Karpas-422 (cell line): ENCODE measurements at regions not wholly inside any gene's neighbourhood (a gene's known extent, or its start where the extent isn't known, plus 50 kb on each side); places are given as distances from the start of the nearest gene placed in this dataset.

ENCODE experiments used
- DNase-seq: peaks from one replicate; pipeline ENCODE4 v3.0.0-alpha.2; 2015
- H2AFZ ChIP-seq: fragments of 200-600 bp; sonication (generic); 2 replicates; pipeline ENCODE4 v1.6.1; 2014; ENCODE audit warnings: antibody characterized with exemption, low read length, mixed read lengths
- H3K27ac ChIP-seq: fragments of 200-600 bp; sonication (generic); 2 replicates; pipeline ENCODE4 v1.5.1; 2014; ENCODE audit warnings: mild to moderate bottlenecking, low read length, moderate library complexity
- H3K27me3 ChIP-seq: fragments of 200-600 bp; sonication (generic); 2 replicates; pipeline ENCODE4 v1.6.1; 2014; ENCODE audit warnings: low read length, mixed read lengths
- H3K36me3 ChIP-seq: fragments of 200-600 bp; sonication (generic); 2 replicates; pipeline ENCODE4 v1.6.1; 2014; ENCODE audit warnings: low read length, mixed read lengths; ENCODE audit not compliant: insufficient read depth
- H3K4me1 ChIP-seq: fragments of 200-600 bp; sonication (generic); 2 replicates; pipeline ENCODE4 v1.6.1; 2014; ENCODE audit warnings: mild to moderate bottlenecking, low read length, mixed read lengths
- H3K4me2 ChIP-seq: fragments of 200-600 bp; sonication (generic); 2 replicates; pipeline ENCODE4 v1.6.1; 2014; ENCODE audit warnings: low read length, low read depth, mild to moderate bottlenecking; ENCODE audit not compliant: poor library complexity, severe bottlenecking
- H3K4me3 ChIP-seq: fragments of 200-600 bp; sonication (generic); 2 replicates; pipeline ENCODE4 v1.5.1; 2014; ENCODE audit warnings: mild to moderate bottlenecking, antibody characterized with exemption, low read length, mixed read lengths
- H3K79me2 ChIP-seq: fragments of 200-600 bp; sonication (generic); 2 replicates; pipeline ENCODE4 v1.6.1; 2014; ENCODE audit warnings: mild to moderate bottlenecking, low read length, mixed read lengths
- H3K9ac ChIP-seq: fragments of 200-600 bp; sonication (generic); 2 replicates; pipeline ENCODE4 v1.6.0; 2014; ENCODE audit warnings: low read length
- H3K9me2 ChIP-seq: fragments of 200-600 bp; sonication (generic), shearing (Covaris generic); replicated peaks from 2 replicates; pipeline ENCODE4 v1.6.0; 2014; ENCODE audit warnings: mild to moderate bottlenecking, low read length, moderate library complexity; ENCODE audit not compliant: insufficient read depth
- H3K9me3 ChIP-seq: fragments of 300-700, 200-600 bp; sonication (generic); 2 replicates; pipeline ENCODE4 v1.6.1; 2014; ENCODE audit warnings: low read length, mixed read lengths
- H4K20me1 ChIP-seq: fragments of 200-600 bp; sonication (generic); 2 replicates; pipeline ENCODE4 v1.6.1; 2014; ENCODE audit warnings: mild to moderate bottlenecking, antibody characterized with exemption, low read length, low read depth; ENCODE audit not compliant: insufficient read depth

- Histone ChIP-seq H3K36me3 (no peaks in the 10 kb centered on the region), H3K4me1 (no peaks in the 10 kb centered on the region), H3K79me2 (no peaks in the 10 kb centered on the region), H3K9me3 (no peaks in the 10 kb centered on the region), H3K27ac (no peak overlapping the region), H4K20me1 (no peaks in the 10 kb centered on the region), H3K4me2 (no peak overlapping the region), H3K4me3 (no peak overlapping the region), H2AFZ (no peak overlapping the region), H3K9me2 (no peaks in the 10 kb centered on the region), H3K27me3 (no peaks in the 10 kb centered on the region), H3K9ac (no peak overlapping the region)
- no peak for DNase-seq
These were observed 113.7 kb downstream of the WNT7A start for GRCh38 chr3:13766128-13766527.

- Histone ChIP-seq H3K27me3 (no peaks in the 10 kb centered on the region), H3K4me3 (no peak overlapping the region), H3K9me3 (no peaks in the 10 kb centered on the region), H2AFZ (no peak overlapping the region), H3K9me2 (no peaks in the 10 kb centered on the region), H3K79me2 (no peaks in the 10 kb centered on the region), H3K9ac (no peak overlapping the region), H4K20me1 (no peaks in the 10 kb centered on the region), H3K36me3 (no peaks in the 10 kb centered on the region), H3K27ac (no peak overlapping the region), H3K4me1 (no peaks in the 10 kb centered on the region), H3K4me2 (no peak overlapping the region)
- no peak for DNase-seq
These were observed 115.7 kb downstream of the WNT7A start for GRCh38 chr3:13764161-13764560.

DNA sequence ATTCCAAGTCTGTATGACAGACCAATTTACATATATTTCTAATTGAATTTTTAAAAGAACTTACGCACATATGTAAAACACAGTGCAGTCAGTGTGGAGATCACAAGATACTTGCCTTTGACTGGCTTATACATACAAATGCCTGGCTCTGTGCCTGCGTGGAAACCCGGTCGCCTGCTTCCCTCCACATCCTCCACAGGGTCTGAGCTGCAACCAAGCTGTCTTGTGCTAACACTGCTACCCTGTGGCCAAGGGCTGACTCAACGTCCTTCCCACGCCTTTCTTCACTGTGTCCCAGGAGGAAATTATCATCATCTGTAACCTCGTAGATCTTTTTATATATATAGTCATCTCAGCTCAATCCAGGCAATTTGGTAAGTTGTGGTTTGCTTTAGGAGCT, 117.0 kb downstream of the WNT7A start:
- H3K4me3 ChIP-seq: no peak overlapping the region
- H2AFZ ChIP-seq: no peak overlapping the region
- peak; percentile 46 for DNase-seq
- no peak overlapping the region for H3K9ac ChIP-seq
- H3K36me3 ChIP-seq: no peaks in the 10 kb centered on the region
- H3K4me2 ChIP-seq: no peak overlapping the region
- H3K9me2 ChIP-seq: no peaks in the 10 kb centered on the region
- no peaks in the 10 kb centered on the region for H3K79me2 ChIP-seq
- no peaks in the 10 kb centered on the region for H4K20me1 ChIP-seq
- no peak overlapping the region for H3K27ac ChIP-seq
- no peaks in the 10 kb centered on the region for H3K4me1 ChIP-seq
- H3K9me3 ChIP-seq: no peaks in the 10 kb centered on the region
- H3K27me3 ChIP-seq: no peaks in the 10 kb centered on the region

GRCh38 chr3:13750731-13751130, 129.1 kb downstream of the WNT7A start:
- Histone ChIP-seq H2AFZ (no peak overlapping the region), H3K27me3 (no peaks in the 10 kb centered on the region), H3K79me2 (no peaks in the 10 kb centered on the region), H3K36me3 (no peaks in the 10 kb centered on the region), H3K27ac (no peak overlapping the region), H3K4me3 (no peak overlapping the region), H3K9me2 (no peaks in the 10 kb centered on the region), H3K4me1 (no peaks in the 10 kb centered on the region), H4K20me1 (no peaks in the 10 kb centered on the region), H3K4me2 (no peak overlapping the region), H3K9ac (no peak overlapping the region), H3K9me3 (no peaks in the 10 kb centered on the region)
- DNase-seq: no peak

- H4K20me1 ChIP-seq: no peaks in the 10 kb centered on the region
- H3K4me2 ChIP-seq: no peak overlapping the region
- no peak overlapping the region for H3K27ac ChIP-seq
- H3K36me3 ChIP-seq: no peaks in the 10 kb centered on the region
- H3K27me3 ChIP-seq: no peaks in the 10 kb centered on the region
- no peaks in the 10 kb centered on the region for H3K79me2 ChIP-seq
- no peaks in the 10 kb centered on the region for H3K9me3 ChIP-seq
- no peaks in the 10 kb centered on the region for H3K4me1 ChIP-seq
- no peak overlapping the region for H3K4me3 ChIP-seq
- no peaks in the 10 kb centered on the region for H3K9me2 ChIP-seq
- H3K9ac ChIP-seq: no peak overlapping the region
- no peak overlapping the region for H2AFZ ChIP-seq
- DNase-seq: no peak
These were observed 129.7 kb downstream of the WNT7A start for GRCh38 chr3:13750215-13750614.

GRCh38 chr3:13749063-13749764, 130.7 kb downstream of the WNT7A start:
- H3K9ac ChIP-seq: no peak overlapping the region
- no peak overlapping the region for H2AFZ ChIP-seq
- H3K4me3 ChIP-seq: no peak overlapping the region
- H3K9me2 ChIP-seq: no peaks in the 10 kb centered on the region
- H3K36me3 ChIP-seq: no peaks in the 10 kb centered on the region
- no peaks in the 10 kb centered on the region for H3K79me2 ChIP-seq
- no peaks in the 10 kb centered on the region; the same call in 1 of the 2 replicates for H3K4me1 ChIP-seq
- no peaks in the 10 kb centered on the region for H3K27me3 ChIP-seq
- no peak for DNase-seq
- no peak overlapping the region for H3K4me2 ChIP-seq
- no peak overlapping the region for H3K27ac ChIP-seq
- no peaks in the 10 kb centered on the region for H4K20me1 ChIP-seq
- peaks cover 3% of the 10 kb centered on the region; the same call in 1 of the 2 replicates for H3K9me3 ChIP-seq

GRCh38 chr3:13748276-13748879, 131.5 kb downstream of the WNT7A start:
- Histone ChIP-seq H3K9me3 (peaks cover 4% of the 10 kb centered on the region; the same call in 1 of the 2 replicates), H3K36me3 (no peaks in the 10 kb centered on the region), H3K9me2 (no peaks in the 10 kb centered on the region), H3K4me2 (no peak overlapping the region), H3K4me1 (peaks cover 4% of the 10 kb centered on the region), H3K27me3 (no peaks in the 10 kb centered on the region), H3K79me2 (no peaks in the 10 kb centered on the region), H4K20me1 (no peaks in the 10 kb centered on the region), H3K9ac (no peak overlapping the region), H2AFZ (no peak overlapping the region), H3K4me3 (no peak overlapping the region), H3K27ac (no peak overlapping the region)
- no peak for DNase-seq

DNA sequence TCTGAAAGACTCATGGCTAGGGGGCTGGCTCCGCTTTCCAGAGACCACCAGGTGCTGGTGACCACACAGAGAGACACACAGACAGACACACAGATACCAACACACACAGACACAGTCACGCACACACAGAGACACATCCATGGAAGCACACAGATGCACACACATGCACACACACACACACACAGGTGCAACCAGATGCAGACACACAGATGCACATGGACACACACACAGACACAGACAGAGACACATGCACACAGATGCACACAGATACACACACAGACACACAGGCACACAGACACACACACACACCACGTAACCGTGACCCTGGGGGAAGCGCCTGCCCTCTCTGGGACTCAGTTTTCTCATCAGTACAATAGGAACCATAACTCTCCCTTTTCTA, 132.2 kb downstream of the WNT7A start:
- Histone ChIP-seq H3K4me3 (no peak overlapping the region), H3K9me2 (no peaks in the 10 kb centered on the region), H3K4me2 (no peak overlapping the region), H3K27me3 (no peaks in the 10 kb centered on the region), H3K36me3 (no peaks in the 10 kb centered on the region), H3K9ac (no peak overlapping the region), H2AFZ (no peak overlapping the region), H3K27ac (no peak overlapping the region), H3K79me2 (no peaks in the 10 kb centered on the region), H4K20me1 (no peaks in the 10 kb centered on the region), H3K9me3 (peaks cover 4% of the 10 kb centered on the region; the same call in 1 of the 2 replicates), H3K4me1 (peaks cover 4% of the 10 kb centered on the region)
- no peak for DNase-seq
